Kidney (tissue), 13 donors: ENCODE measurements at regions not wholly inside any gene's neighbourhood (a gene's known extent, or its start where the extent isn't known, plus 50 kb on each side); places are given as distances from the start of the nearest gene placed in this dataset.

ENCODE experiments used
- DNase-seq, 5 donors: peaks; one replicate each; pipeline ENCODE4 v3.0.0-alpha.2; 2013 to 2020
- FAIRE-seq: peaks from 2 replicates; lab custom pipeline; 2012; peaks lifted over from hg19 to GRCh38; lab: Jason Lieb, UNC
- H3K27ac ChIP-seq, 2 donors: one replicate each; pipeline ENCODE4 v1.7.0; 2013; ENCODE audit warnings: low read depth in 2 of 2, low read length in 2 of 2, inconsistent platforms in 1 of 2
- H3K27me3 ChIP-seq: one replicate; pipeline ENCODE4 v1.7.1; 2013; ENCODE audit warnings: low read length, inconsistent platforms; ENCODE audit not compliant: control insufficient read depth, insufficient read depth
- H3K36me3 ChIP-seq, 3 donors: one replicate each; pipeline versions ENCODE4 v1.7.0 to v1.7.1; 2013; ENCODE audit warnings: low read length in 3 of 3, control low read depth in 1 of 3, inconsistent platforms in 1 of 3; ENCODE audit not compliant: insufficient read depth in 3 of 3, control insufficient read depth in 2 of 3
- H3K4me1 ChIP-seq, 3 donors: one replicate each; pipeline versions ENCODE4 v1.7.0 to v1.7.1; 2013; ENCODE audit warnings: low read length in 3 of 3, inconsistent platforms in 1 of 3, low read depth in 1 of 3; ENCODE audit not compliant: control insufficient read depth in 2 of 3, insufficient read depth in 2 of 3
- H3K4me3 ChIP-seq, 3 donors: one replicate each; pipeline versions ENCODE4 v1.7.0 to v1.8.1; 2013; ENCODE audit warnings: low read length in 3 of 3, control low read depth in 1 of 3, inconsistent platforms in 1 of 3
- H3K9ac ChIP-seq, 3 donors: one replicate each; pipeline versions ENCODE4 v1.7.0 to v1.7.1; 2013; ENCODE audit warnings: low read length in 3 of 3, control low read depth in 1 of 3, inconsistent platforms in 1 of 3
- H3K9me3 ChIP-seq, 3 donors: one replicate each; pipeline versions ENCODE4 v1.7.0 to v1.7.1; 2013; ENCODE audit warnings: low read length in 3 of 3, control low read depth in 1 of 3, inconsistent platforms in 1 of 3; ENCODE audit not compliant: control insufficient read depth in 2 of 3, insufficient read depth in 1 of 3
- CTCF ChIP-seq: IDR thresholded peaks from 3 replicates; pipeline ENCODE4 v1.5.1; 2012; ENCODE audit warnings: mild to moderate bottlenecking, moderate library complexity, borderline replicate concordance; ENCODE audit not compliant: insufficient read depth; ENCODE audit errors: extremely low read depth
- intact Hi-C: fragments of 100-400 bp; cut with DNase I; formaldehyde crosslinking; loops from one replicate; pipeline ENCODE4 v1.11.1; 2022
- donor health status: control.
- donor health status: control.
- donor health status: control.
- donor health status: control.
- donor health status: control.
- donor health status: DM: yes; HTN: yes; CAD: no.
- donor health status: Normal renal cell carcinoma (clear cell type).

GRCh38 chr1:37127254-37127748 is 93.0 kb upstream of the GRIK3 start:
- Histone ChIP-seq H3K9me3 (peaks cover 0 to 10% (median 0%) of the 10 kb centered on the region in 3 donors), H3K27ac (no peak overlapping the region), H3K36me3 (no peaks in the 10 kb centered on the region), H3K9ac (no peak overlapping the region), H3K4me1 (no peaks in the 10 kb centered on the region), H3K4me3 (no peak overlapping the region), H3K27me3 (no peaks in the 10 kb centered on the region)
- FAIRE-seq (no peak), DNase-seq (no peak)
- no peak for TF ChIP-seq CTCF
- intact Hi-C loops, result no loop called here

GRCh38 chr1:37128091-37128490 is 93.8 kb upstream of the GRIK3 start:
- Histone ChIP-seq H3K9ac (no peak overlapping the region), H3K27ac (no peak overlapping the region), H3K27me3 (no peaks in the 10 kb centered on the region), H3K36me3 (no peaks in the 10 kb centered on the region), H3K9me3 (peaks cover 0 to 3% (median 0%) of the 10 kb centered on the region in 3 donors), H3K4me1 (no peaks in the 10 kb centered on the region), H3K4me3 (no peak overlapping the region)
- FAIRE-seq (no peak), DNase-seq (no peak)
- no peak for TF ChIP-seq CTCF
- intact Hi-C loops, result no loop called here

GRCh38 chr1:37130221-37130948 is 96.1 kb upstream of the GRIK3 start:
- DNase-seq, result no peak
- FAIRE-seq, result no peak
- H3K4me3 ChIP-seq, result no peak overlapping the region
- H3K36me3 ChIP-seq, result no peaks in the 10 kb centered on the region
- H3K9ac ChIP-seq, result no peak overlapping the region
- H3K4me1 ChIP-seq, result no peaks in the 10 kb centered on the region
- H3K9me3 ChIP-seq, result no peaks in the 10 kb centered on the region
- TF ChIP-seq CTCF, result no peak
- no peaks in the 10 kb centered on the region for H3K27me3 ChIP-seq
- intact Hi-C loops, result no loop called here
- H3K27ac ChIP-seq, result no peak overlapping the region
